HG02610 (cell line): ENCODE measurements at regions not wholly inside any gene's neighbourhood (a gene's known extent, or its start where the extent isn't known, plus 50 kb on each side); places are given as distances from the start of the nearest gene placed in this dataset.
A peak's percentile ranks its signal among the peaks of the same experiment; 100 is the strongest.
"Not testable (repeated sequence)": the region's sequence is repeated elsewhere in the genome, so short reads cannot be mapped to it uniquely, and the experiment has no call there.

Experiments
- ATAC-seq: cut with Tn5 transposase; IDR thresholded peaks from one replicate; pipeline ENCODE4 v1.9.1; 2021; ENCODE audit warnings: mild to moderate bottlenecking, moderate library complexity; ENCODE audit not compliant: unreplicated experiment

DNA sequence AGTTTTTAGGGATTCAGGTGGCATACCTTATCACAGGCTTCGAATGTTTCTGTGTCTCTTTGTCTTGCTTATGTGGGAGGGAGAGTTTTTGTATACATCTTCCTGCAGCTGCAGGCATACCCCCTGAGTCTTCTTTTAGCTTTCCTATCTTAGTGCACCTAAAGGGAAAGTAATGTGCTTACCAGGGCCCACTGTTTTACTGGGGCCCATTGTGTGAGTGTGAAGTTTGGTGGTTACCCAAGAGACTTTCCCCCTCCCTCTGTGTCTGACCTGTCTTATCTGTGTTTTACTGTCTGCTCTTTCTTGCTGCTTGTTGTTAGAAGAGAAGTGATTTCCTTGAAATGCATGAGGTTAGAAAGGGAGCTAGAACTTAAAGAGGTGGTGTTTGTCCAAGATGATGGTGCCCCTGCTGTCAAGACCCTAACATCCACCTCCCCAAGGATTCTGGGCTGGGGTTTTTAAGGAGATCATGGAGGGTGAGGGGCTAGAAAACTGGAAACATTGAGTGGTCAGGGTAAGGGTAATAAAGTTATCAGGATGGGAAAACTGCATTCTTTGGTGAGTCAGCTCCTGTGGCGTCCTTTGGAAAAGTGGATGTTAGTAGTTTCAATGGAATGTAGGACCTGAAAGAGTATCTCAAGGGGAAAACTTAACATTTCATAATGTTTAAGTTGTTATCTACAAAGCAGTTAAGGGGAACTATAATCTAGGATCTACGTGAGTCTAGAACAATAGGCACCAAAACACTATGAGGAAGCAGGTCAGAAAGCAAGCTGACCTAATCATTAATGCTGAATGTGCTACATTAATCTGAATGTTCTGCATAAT, 583.5 kb upstream of the TUSC1 start:
- ATAC-seq: no peak

DNA sequence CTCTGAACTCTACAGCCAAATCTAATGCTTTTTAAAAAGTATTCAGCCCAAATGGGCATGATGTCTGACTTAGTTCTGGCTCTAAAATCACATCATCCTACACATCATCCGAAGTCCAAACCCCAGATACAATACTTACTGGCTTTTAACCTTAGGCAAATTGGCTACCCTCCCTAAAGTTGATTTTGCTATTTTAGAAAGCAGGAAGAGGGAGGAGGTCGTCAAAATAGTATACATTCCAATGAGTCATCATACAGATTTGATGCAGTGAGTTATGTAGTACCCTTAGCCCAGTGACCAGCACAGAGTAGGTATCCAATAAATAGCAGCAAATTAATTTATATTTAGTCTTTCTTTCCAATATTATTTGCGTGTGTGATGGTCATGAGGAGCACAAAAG, 582.0 kb upstream of the TUSC1 start:
- ATAC-seq: no peak

DNA sequence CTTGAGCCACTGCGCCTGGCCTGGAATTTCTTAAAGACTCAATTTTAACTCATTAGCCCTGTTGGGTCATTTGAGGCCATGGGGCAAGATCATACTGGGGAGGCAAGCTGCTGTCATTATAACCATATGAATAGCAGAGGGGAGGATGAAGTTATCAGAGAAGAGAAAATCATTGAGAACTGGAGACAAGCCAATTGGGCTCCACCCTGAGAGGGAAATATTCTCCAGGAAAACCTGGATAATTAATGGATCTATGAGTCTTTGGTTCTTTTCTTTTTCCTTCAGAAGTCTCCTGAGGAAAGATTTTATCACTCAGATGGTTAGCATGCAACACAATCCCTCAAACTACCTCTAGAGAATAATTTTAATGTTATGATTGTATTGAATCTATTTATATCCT, 569.6 kb upstream of the TUSC1 start:
- ATAC-seq: no peak

DNA sequence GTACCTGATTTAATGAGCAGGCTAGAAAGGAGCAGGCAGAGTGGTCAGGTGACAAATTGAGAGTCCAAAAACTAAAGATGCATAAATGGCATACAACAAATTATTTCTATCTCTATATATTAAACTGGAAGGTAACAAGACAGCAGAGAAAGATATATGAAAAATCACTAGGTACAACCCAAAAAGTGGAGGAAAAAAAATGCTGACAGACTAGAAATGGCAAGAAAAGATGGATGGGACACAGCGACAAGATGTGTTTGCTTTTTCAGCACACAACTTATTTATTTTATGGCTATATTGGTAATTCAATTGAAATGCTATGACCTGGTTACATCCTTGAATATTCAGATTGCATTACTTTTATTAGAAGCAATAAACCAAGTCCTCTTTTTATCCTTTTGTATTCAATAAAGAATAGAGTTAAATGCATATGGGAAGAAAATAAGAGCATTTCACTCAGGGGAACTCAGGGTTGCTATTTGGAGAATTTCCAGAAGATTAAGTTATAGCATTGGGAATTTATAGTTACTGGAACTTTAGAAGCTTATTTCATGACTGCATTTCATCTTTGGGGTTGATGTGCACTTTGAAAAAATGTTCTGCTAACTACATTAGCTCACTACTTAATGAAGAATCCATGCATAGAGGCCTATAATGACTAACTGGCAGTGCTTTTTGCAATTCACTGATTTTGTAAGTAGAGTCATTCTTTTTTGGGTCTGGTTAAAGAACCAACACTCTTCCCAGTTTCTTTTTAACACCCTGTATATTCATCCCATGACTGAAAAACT, 566.6 kb upstream of the TUSC1 start:
- no peak for ATAC-seq

DNA sequence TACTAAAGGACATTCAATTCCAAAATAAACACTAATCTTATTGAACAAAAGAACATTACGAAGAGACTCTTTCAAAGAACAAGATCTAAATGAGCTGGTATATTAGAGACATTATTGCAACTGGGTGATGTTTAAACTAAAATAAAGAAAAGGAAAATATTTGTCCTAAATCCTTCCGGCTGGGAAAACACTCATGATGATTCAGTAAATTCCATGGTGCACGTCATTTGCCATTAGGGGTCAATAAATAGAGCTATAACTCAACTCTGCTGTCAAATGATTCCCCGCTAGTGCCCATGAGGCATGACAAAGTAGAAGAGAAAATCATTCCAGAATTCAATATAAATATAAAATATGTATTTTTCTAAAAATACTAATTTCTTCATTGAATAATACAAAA, 565.5 kb upstream of the TUSC1 start:
- no peak for ATAC-seq

DNA sequence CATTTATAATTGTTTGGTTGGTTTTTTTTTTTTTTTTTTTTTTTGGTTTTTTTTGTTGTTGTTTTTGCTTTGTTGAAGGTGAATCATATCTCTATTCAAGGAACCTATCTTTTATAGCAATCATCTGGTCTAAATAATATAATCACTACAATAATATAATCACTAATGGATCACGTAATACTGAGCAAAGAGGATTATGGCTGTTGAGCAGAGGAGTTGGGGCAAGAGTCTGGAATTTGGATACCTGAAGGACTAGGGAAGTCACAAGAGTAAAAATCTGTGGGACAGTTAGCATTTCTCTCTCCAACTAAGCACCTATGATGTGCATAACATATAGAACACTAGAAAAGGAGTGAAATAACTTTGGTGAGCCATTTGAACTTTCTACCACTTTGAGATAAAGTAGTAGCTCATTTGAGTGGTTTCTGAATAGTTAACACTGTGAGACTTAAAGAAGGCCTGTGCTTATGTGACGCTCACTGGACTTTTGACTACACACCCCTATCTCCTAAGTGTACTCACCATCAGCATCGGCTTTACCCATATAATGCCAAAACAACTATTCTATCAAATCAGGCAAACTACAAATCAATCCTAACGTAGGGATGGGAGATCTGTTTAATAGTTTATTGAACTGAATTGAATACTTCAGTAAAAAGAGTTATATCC, 564.9 kb upstream of the TUSC1 start:
- no peak for ATAC-seq

DNA sequence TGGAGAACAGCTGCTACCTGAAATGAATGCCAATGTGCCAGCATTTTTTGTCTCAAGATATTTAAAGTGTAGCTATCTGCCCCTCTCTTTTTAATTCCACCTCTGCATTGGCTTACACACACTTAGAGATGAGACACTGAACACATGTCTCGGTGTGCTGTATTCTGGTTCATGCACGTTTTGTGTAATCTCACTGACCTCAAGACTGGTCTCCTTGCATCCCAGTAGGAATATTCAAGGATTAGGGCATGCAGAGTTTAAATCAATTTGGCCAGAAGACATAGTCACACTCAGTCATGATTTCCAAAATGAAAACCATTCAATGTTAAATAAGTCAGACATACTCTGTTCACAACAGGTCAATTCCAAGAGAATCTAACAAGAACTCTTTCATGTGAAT, 561.8 kb upstream of the TUSC1 start:
- no peak for ATAC-seq

DNA sequence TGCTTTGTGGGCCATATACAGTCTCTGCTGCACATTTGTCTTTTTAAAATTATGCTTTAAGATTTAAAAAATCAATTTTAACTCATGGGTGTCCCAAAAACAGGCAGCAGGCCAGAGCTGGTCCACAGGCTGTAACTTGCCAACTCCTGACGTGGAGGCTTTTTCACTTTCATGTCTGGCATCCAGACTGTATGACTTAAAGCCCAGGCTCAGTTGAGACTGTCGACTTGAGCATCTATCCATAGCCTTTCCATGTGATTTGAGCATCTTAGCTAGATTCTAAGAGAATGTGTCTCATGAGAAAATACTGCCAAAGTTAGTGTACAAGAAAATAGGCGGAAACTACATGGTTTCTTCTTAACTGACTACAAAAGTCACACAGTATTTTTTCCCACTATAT, 559.0 kb upstream of the TUSC1 start:
- no peak for ATAC-seq

DNA sequence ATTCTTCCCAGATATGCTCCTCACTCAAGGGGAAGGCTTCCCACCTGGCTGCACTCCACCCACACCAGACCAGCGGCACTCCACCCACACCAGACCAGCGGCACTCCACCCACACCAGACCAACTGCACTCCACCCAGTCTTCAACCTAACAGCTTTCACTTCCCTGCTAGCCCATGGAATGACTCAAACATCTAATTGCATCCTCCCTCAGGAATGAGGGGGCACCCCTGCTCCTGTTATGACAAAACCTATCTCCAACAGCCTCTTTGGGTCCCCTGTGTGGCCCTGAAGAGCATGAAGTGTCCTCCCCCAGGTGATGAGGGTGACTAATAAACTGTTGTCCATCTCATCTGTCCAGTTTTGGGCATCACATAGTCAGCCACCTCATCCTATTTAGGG, 556.6 kb upstream of the TUSC1 start:
- ATAC-seq: peak; percentile 59

DNA sequence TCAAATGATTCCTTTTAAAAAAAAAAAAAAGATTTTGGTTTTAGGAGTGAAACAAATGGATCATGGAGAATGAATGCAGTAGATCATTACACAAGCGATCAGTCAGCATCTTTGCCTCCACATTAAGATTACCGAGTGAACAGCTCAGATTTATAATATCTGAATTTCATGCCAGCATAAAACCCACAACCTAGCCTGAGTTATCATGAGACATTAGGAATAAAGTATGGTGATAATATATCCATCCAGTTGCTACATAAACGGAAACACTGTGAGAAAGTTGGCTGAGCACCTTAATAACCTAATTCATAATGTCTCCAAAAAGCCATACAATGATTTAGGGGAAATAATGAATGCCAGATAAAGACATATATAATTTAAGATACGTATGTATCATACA, 553.1 kb upstream of the TUSC1 start:
- ATAC-seq: no peak

DNA sequence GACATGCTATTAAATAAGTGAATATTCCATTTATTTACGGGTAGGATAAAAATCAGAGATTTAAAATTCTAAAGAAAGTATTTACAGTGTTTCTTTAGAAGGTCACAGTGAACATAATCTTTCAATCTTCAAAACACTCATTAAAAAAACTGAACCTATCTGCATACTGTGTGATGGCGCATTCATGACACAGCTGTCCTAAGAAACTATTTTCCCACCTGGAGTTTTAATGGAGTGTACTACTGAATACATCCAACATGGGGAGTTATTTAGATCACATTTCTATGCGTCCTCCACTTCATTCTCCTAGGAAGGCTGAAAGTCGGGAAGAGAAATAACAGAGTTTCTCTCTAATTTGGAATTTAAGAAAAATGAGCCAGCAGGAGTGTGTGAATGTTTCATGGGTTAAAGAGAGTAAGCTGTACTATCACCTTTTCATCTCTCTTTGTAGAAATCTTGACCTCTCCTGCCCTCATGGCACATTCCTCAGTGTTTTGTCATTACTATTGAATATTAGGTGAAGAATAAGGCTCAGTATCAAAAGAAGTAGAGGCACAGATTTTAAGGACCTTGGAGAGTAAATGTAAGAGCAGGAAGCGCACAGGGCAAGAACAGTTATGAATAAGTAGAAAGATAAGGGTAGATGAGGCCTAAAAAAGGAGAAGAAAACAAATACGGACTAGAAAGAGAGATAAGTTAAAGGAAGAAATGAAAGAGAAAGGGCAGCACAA, 551.2 kb upstream of the TUSC1 start:
- no peak for ATAC-seq

DNA sequence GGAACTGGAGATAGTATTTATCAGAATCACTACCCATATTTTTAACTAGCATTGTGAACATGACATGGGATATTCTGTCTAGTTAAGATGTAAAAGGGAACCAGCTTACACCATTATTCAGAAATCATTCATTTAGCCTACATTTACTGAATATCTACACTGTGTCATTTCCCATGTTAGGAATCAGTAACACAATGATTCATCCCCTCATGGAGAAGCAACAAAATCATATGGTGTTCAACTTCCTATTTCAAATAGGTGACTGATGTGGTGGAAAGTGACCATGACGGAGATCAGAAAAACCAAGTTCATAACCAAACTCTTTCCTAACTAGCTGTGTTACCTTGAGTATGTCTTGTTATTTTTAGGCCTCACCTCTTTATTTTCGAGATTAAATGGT, 550.0 kb upstream of the TUSC1 start:
- ATAC-seq: no peak

DNA sequence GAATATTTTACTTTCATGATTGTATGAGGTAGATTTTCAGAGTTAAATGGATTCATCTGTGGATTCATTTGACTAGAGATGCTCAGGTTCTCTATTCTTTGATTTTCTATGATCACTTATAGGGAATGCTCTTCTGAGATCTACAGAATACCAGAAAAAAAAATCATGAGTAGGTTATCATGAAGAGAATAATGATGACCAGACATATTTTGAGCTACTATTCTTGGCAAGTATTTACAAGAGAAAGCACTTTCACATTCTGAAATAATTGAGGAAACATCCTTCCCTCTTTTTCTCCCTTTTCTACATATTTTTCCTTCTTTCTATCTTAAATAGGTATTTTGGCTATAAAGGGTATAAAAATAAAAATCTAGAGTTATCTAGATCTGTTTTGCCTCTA, 543.0 kb upstream of the TUSC1 start:
- no peak for ATAC-seq

DNA sequence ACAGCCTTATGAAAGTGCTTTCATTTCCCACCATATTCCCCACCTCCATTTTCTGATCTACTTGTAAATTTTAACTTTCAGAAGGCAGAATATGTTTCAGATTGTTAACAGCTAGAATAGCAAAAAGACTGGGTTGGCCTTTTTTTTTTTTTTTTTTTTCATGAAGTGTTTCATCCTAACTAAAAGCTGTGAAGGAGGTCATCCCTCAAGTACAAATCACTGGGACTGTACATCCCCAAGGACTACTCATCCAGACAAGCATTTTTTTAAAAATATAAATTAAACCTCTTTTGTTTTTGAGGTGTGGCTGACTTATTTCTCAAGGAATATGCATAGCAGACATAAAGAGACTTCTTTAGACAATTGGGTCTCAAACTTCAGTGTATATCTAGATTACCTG, 542.1 kb upstream of the TUSC1 start:
- no peak for ATAC-seq

DNA sequence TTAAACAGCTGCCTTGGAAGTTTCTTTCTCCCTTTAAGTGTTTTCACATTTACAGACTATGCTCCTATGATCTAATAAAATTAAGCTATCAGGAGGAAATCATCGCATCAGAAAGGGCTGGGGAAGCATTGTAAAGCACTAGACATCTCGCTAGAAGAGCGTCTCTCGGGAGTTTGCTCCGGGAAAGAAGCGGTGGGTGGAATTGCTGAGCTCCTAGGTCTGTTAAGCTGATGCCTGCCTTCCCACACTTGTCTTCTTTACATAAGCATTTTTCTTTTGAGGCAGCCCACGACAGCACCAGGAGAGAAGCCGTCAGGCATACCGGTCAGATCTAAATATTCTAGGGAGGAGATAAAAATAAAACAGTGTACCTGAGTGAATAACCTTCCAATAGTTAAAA, 541.7 kb upstream of the TUSC1 start:
- ATAC-seq: no peak

DNA sequence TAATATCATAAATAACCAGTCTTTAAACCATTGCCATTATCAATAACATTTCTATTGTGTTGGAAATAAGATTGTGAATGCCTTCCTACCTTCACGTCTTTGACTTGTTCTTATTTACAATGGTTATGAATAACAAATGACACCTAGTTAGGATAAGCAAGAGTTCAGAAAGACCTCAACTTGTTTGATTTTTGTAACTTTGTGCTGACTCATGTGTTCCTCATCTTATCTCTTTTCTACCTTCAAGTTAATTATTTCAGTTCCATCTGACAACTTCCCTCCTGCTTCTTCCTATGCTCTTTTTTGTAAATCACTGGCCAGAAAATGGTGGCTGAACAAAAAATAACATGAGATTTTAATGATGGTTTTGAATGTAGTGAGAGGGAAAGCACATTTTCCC, 538.5 kb upstream of the TUSC1 start:
- no peak for ATAC-seq

DNA sequence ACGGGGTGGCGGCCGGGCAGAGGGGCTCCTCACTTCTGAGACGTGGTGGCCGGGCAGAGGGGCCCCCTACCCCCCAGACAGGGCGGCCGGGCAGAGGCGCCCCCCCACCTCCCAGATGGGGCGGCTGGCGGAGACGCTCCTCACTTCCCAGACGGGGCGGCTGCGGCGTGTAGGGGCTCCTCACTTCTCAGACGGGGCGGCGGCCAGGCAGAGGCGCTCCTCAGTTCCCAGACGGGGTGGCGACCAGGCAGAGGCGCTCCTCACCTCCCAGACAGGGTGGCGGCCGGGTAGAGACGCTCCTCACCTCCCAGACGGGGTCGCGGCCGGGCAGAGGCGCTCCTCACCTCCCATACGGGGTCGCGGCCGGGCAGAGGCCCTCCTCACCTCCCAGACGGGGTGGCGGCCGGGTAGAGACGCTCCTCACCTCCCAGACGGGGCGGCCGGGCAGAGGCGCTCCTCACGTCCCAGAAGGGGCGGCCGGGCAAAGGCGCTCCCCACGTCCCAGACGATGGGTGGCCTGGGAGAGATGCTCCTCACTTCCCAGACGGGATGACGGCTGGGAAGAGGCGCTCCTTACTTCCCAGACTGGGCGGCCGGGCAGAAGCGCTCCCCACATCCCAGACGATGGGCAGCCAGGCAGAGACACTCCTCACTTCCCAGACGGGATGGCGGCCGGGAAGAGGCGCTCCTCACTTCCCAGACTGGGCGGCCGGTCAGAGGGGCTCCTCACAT, 536.6 kb upstream of the TUSC1 start:
- ATAC-seq: not testable (repeated sequence)

DNA sequence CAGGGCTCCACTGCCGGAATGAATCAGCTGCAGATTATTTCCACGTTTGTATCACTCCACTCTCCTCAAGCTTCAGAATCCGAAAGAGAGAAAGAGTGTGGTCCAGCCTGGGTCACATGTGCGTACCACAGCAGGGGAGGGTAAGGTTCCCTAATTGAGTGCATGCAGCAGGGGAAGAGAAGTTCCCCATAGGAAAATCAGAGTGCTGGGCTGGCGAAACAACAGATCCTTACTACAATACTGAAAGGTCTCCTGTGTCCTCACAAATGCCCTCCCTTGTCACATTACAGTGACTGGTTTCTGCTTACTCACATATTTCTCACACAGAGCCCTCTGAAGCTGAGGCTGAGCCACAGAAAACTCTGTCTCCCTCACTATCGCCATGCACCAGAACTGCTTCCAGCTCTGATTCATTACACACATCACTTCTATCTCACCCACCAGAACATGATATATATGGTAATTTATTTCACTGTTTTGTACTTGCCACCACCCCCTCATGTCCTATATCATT, 532.2 kb upstream of the TUSC1 start:
- ATAC-seq: peak; percentile 66

DNA sequence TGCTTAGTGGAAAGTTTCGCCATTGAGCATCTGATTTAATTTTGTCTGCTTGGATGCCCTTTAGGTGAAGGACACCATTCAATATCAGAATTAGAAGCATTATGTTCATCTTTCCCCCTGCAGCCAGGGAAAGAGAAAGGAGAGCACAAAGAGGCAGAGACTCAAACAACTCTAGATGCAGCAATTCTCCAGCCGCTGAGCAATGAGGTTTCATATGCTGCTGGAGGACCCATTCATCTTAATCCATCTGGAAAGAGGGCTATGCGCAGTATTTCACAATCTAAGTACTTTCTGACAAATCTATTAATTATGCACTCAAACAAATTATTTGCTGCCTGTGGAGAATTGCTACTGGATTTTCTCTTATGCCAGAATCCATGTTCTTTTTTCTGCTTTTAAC, 527.0 kb upstream of the TUSC1 start:
- ATAC-seq: no peak

DNA sequence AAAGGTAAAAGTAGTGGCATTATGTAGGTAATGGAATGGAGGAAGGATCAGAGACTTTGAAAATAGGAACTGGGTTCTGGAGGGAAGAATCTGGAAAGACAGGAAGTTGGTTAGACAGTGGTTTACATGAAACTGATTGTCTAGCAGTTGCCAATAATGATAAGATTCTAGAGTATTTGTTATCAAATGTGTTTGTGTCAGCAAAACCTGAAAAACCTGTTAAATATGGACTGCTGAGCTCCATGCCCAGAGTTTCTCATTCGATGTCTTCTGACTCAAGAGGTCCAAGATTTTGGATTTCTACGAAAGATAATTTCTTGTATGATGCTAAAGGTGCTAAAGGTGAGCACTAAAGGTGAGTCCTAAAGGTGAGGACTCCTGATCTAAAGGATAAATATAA, 515.0 kb upstream of the TUSC1 start:
- no peak for ATAC-seq
